GM18873 (cell line): ENCODE measurements at regions not wholly inside any gene's neighbourhood (a gene's known extent, or its start where the extent isn't known, plus 50 kb on each side); places are given as distances from the start of the nearest gene placed in this dataset.
"Not testable (repeated sequence)": the region's sequence is repeated elsewhere in the genome, so short reads cannot be mapped to it uniquely, and the experiment has no call there.

ENCODE experiments used
- ATAC-seq: cut with Tn5 transposase; IDR thresholded peaks from one replicate; pipeline ENCODE4 v1.9.1; 2021; ENCODE audit warnings: mild to moderate bottlenecking, moderate library complexity, moderate number of reproducible peaks; ENCODE audit not compliant: unreplicated experiment, low FRiP score

DNA sequence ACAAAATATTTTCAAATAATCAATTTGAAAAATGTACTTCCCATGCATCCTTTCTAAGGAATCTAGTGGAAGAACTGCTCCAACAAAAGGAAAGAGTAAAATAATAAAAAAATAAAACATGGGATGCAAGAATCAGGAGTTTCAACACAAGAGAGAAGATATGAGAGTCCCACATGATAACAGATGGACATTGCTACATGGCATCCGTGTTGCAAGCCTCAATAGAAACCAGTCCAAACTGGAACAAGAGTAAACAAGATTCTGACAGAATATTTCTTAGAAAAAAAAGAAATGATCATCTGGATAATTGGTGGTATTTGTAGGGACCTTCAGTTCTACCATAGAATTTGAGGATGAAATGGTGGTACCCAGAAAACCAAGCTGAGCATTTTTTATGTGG is 186.8 kb downstream of the FRK start:
- ATAC-seq, result no peak

DNA sequence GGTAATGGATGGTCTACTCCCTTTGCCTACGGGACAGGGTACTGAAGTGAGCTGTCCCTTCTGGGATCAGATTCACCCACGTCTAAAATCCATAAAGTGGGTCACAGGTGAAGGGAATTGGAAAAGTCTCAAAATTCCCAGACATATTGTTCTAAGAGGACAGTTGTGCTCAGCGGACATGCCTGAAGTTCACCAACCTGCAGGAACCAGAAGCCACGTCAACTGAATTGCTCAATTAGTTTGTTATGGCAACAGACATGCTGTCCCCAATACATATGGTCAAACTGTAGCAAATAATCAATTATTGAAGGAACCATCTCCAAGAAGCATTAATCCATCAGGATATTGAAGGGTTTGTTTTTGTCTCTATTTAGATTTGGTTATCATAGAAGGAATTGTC is 190.2 kb downstream of the FRK start:
- no peak for ATAC-seq

DNA sequence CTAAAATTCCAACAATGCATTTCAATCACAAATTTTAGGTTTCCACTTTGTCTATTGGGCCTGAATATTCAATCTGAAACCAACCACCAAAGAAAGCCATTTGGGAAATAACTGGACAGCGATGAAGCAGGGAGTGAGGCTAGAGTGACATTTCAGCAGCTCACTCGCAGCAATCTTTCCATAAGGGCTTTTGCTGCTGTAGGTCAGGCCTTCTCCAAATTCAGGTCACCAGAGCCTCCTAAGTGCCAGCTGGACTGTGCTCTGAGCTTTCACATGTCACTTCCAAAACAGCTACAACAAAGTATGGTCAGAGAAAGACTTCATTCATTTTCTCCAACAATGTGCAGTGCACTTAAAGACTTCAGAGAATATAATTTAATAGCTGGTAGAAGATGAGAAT is 194.8 kb downstream of the FRK start:
- ATAC-seq, result no peak

DNA sequence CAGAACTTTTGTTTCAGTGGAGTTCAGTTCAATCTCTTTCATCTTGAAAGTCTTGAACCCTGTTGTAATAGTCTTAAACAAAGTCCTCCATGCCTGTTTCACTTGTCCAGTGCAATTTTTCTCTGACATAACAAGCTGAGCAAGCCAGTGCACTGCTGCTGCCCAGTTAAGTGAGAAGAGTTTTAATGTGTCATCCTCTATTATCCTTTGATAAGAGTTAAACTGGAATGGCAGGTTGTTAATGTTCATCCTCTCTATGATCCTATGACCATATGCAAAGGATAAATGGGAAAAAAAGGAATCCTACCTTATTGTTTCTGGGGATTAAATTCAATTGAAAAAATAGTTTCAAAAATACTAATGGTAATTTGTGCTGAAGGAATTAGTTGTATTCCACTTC is 197.5 kb downstream of the FRK start:
- ATAC-seq, result no peak

DNA sequence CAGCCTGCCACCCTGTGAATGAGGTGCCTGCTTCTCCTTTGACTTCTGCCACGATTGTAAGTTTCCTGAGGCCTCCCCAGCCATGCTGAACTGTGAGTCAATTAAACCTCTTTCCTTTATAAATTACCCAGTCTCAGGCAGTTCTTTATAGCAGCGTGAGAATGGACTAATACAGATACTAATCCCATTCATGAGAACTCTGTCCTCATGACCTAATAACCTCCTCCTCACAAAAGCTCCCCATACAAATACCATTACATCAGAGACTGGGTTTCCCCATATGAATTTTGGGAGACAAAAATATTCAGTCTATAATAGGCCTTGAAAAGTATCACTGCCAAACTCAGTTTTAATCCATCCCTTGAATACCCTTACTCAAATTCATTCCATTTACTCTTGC is 199.0 kb downstream of the FRK start:
- not testable (repeated sequence) for ATAC-seq

DNA sequence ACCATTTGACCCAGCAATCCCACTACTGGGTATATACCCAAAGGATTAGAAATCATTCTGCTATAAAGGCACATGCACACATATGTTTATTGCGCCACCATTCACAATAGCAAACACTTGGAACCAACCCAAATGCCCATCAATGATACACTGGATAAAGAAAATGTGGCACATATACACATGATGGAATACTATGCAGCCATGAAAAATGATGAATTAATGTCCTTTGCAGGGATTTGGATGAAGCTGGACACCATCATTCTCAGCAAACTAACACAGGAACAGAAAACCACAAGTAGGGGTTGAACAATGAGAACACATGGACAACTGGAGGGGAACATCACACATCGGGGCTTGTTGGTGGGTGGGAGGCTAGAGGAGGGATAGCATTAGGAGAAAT is 201.1 kb downstream of the FRK start:
- ATAC-seq, result not testable (repeated sequence)

DNA sequence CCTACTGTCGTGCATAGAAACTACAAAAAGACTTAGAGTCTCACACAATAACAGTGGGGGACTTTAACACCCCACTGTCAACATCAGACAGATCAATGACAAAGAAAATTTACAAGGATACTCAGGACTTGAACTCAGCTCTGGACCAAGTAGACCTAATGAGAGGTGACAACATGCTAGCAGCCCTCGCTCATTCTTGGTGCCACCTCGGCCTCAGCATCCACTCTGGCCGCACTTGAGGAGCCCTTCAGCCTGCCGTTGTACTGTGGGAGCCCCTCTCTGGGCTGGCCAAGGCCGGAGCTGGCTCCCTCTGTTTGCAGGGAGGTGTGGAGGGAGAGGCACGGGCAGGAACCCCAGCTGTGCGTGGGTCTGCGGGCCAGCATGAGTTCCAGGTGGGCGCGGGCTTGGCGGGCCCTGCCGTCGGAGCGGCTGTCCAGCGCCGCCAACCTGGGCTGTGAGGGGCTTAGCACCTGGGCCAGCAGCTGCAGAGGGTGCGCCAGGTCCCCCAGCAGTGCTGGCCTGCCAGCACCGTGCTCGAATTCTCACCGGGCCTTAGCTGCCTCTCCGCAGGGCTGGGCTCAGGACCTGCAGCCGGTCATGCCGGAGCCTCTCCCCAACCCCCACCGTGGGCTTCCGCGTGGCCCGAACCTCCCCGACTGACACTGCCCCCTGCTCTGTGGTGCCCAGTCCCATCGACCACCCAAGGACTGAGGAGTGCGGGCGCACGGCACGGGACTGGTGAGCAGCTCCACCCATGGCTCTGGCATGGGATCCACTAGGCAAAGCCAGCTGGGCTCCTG is 205.6 kb downstream of the FRK start:
- no peak for ATAC-seq

DNA sequence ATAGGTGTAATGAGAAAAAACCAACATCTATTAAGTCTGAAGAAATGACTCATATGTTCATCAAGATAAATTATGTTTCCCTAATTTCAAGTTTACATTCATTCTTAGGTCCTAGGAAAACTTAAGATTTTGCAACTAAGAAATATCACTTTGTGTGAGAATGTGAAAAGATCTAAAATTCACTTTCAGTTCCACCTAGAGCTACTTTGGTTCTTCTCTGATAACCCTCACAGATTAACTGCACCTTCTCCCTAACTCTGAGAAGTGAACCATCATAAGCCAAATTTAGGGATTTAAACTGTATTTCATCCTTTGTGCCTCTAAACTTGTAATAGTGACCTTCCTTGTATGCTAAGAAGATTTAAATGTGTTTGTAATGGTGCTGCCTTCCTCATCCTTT is 213.0 kb downstream of the FRK start:
- ATAC-seq, result no peak

DNA sequence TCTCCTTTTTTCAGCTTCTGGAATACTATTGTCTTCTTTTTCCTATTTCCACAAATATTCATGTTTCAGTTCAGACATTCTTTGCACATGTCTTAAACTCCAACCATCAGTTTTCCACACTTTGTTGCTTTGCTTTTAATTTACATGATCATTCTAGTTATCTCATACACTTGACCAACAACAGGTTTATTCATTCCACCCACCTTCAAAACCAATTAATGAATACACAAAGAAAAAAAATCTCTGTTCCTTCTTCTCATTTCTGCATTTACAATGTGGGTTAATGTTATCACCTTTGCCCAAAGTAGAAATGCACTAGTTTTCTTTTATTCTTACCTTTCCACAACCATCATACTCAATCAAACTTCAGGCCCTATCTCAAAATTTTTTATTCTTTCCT is 216.7 kb downstream of the FRK start:
- no peak for ATAC-seq

DNA sequence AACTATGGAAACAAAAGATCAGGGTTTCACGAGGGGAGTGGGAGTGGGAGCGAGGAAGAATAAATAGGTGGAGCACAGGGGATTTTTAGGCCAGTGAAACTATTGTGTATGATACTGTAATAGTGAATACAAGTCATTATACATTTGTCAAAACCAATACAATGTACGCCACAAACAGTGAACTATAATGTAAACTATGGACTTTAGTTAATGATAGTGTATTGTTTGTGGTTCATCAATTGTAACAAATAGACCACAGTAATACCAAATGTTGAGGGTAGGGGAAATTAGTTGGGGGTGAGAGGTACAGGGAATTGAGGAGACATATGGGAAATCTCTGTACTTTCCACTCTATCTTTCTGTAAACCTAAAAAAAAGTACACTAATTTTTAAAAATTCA is 218.4 kb downstream of the FRK start:
- ATAC-seq, result no peak

DNA sequence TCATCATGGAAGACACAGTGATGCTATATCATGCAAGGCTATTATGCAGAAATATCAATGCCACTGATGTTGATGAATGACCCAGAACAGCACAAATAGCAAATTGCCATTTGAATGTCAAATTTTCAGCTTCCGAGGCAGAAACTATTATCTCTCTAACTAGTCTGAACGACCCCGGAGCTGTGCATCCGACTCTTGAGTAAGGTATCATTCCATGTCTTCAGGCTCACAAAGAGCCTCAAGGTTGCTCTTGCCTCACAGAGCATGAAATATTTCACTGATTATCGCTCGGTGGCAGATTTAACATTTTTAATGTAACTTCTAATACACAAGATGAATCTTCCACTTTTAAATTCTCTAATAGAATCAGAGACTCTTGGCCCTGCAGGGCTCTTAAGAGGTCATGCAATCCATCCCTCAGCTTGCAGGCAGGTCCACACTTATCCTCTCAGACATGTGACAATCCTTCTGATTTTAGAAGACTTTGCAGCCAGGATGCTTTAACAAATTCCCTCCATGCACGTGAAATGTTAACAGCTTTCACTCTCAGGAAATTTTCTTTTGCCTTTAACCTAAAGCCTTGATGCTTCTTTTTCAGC is 221.0 kb downstream of the FRK start:
- ATAC-seq, result no peak

DNA sequence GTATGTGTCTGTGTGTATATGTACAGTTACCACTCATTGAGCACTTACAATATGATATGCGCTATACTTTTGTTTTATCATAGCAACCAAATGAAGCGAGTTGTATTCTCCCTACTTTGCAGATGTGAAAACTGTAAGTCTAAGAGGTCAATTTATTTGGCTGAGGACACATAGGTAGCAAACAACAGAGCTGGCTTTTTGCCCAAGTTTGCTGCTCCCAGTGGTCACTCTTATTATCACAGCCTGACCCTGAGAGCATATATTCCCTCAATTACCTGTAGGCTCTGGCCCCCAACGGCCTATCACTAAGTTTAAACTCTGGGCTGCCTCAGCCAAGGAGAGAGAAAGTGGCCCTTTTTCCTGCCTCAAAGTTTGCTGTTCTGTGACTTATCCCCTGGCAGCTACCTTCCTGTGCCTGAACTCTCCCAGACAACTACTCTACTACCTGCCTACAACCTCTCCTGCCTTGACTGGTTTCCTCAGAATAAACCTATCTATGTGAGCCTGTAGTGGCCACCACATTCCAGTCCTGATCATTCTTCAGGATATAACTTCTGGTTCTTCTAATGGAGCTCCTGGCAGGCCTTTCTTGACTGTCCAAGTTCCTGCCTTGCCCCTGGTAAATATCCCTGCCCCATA is 221.8 kb downstream of the FRK start:
- ATAC-seq, result peak; percentile 82

DNA sequence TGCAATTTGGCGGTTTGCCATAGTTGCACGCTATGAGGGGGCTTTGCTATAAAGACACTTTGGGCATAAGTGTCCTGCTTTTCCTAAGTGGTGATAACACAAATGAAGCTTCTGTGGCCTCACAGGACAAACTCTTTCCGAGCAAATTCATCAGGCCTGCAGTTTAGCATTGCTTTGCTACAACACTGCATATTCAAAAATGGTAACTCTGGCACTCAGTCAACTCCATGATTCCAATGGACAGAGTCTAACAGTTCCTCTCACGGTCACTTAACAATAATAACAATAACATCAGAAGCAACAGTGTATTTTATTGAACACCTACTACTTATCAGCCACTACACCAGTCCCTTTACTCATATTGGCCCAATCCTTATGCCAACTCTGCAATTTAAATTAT is 222.5 kb downstream of the FRK start:
- ATAC-seq, result no peak

DNA sequence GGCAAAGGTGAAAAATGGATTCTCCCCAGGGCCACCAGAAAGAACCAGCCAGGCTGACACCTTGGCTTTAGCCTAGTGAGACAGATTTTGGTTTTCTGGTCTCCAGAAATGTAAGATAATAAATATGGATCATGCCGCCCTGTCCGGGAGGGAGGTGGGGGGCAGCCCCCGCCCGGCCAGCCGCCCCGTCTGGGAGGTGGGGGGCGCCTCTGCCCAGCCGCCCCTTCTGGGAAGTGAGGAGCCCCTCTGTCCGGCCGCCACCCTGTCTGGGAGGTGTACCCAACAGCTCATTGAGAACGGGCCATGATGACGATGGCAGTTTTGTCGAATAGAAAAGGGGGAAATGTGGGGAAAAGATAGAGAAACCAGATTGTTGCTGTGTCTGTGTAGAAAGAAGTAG is 224.3 kb downstream of the FRK start:
- not testable (repeated sequence) for ATAC-seq

DNA sequence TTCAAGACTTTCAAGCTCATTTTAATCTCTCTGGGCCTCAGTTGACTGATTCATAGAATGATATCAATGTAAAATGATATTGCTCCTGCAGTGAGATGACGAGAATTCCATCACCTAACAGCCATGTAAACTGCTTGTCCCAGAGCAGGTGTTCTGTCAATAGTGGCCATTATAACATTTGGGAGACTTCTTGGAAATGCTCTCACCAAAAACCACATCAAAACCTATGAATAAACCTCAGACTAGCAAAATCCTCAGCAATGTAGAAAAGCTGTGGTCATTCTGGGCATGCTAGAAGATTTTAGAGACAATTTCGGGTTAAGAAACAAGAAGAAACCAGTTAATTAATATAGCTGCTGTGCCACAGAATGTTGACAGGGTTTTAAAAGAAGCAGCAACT is 225.4 kb downstream of the FRK start:
- no peak for ATAC-seq

DNA sequence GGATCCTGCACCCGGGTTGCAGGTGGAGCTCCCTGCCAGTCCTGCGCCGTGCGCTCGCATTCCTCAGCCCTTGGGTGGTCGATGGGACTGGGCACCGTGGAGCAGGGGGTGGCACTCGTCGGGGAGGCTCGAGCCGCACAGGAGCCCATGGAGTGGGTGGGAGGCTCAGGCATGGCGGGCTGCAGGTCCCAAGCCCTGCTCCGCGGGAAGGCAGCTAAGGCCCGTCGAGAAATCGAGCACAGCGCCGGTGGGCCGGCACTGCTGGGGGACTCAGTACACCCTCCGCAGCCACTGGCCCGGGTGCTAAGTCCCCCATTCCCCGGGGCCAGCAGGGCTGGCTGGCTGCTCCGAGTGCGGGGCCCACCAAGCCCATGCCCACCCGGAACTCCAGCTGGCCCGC is 226.1 kb downstream of the FRK start:
- ATAC-seq, result not testable (repeated sequence)

DNA sequence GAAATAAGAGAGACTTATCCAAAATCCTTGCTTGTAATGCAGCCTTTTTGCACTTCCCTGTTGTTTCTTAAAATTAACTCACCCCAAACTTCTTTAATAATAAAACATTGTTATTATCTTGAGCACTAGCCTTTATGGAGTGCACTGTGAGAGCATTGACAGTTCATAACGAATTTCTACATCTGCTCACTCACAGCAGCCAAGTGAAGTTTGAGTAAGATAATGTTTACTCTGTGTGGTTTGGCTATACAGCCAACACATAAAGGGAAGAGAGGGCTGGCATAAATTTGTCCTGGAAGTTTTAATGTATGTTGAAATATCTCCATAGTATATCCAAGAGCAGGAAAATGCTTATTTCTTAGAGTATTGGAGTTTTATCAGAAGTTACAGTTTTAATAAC is 227.9 kb downstream of the FRK start:
- ATAC-seq, result no peak

DNA sequence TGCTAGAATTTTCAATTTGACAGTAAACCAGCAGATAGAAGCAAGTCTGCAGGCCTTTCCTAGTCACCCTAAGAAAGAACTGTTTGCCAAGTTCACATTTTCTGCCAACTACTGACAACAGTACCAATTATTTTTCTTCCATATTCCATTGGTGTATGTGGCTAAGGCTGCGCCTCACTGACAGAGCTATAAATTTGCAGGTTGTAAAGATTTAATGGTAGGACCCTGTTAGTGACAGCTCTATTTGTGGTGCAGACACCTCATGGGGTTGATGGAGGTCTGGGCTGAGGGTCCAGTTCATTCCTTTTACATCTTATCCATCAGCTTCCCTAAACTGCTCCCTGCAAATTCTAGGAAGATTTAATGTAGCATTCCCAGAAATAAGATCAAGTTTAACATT is 228.5 kb downstream of the FRK start:
- ATAC-seq, result no peak

DNA sequence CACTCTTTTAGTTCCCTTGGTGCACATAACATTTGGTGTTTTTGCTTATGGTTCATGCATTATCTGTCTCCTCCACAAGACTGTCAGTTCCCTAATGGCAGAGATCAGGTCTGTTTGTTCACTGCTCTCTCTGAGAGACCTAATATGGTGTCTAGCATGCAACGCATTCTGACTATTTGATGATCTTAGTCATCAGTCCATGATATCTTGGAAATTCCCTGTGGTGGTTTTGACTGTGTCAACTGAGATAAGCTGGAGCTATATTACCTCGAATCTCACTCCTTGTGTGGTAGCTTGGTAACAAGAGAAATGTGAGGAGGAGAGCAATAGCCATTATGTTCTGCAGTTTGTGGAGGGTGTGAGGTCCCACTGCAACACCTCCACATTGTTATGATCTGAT is 229.8 kb downstream of the FRK start:
- ATAC-seq, result no peak

DNA sequence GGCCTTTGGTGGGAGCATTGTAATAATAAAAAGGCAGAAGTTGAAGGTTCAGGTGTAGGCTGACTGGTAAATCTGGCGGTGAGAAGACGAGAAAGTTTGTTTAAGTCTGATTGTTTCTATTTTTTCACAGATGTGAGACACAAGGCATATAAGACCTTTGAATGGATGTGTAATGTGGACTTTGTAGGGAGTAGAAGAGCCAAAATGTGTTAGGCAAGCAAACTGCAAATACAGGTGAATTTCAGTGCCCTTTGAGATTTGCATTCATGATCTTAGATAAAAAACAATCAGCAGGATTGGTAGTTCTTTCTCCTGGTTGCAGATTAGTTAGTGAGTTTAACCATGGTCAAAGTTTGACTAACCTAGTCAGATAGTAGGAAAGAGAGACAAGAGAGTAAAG is 238.9 kb downstream of the FRK start:
- ATAC-seq, result no peak

DNA sequence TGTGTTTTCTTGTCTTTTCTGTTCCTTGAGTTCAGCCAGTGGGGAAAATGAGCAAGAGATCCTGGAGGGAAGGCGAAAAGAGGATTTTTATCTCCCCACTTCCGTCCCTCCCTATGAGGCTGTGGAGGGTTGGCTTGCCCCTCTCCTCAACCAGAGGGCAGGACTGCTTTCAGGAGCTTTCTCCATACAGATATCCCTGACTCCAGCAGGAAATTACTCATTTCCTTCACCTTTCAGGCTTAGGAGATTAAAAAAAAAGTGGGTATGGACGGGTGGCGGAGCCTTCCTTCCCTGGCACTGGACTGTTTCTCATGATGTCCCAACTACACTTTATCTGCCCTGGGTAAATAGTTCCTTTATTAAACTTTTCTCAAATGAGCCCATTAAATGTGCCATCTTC is 241.2 kb downstream of the FRK start:
- ATAC-seq, result no peak

DNA sequence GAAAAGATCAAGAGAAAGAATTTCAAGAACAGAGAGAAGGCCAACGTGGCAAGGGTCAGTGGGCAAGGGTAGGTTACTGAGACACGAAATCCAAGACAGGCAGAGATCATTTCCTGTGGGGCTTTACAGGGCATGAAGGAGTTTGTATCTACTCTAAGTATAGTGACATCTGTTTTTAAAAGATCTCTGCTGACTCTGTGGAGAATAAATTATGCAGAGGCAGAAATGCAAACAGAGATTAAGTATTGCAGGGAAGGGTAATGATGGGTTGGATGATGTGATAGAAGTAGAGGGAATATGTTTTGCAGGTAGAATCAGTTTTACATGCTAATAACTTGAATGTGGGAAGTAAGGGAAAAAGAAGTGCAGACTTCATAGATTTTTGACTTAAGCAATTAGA is 243.5 kb downstream of the FRK start:
- no peak for ATAC-seq
